IPS-20b (cell line): ENCODE measurements at regions not wholly inside any gene's neighbourhood (a gene's known extent, or its start where the extent isn't known, plus 50 kb on each side); places are given as distances from the start of the nearest gene placed in this dataset.

Source experiments
- H3K27ac ChIP-seq: one replicate; pipeline ENCODE4 v1.5.1; 2013; ENCODE audit warnings: low read length
- H3K27me3 ChIP-seq: 2 replicates; pipeline ENCODE4 v1.6.1; 2013; ENCODE audit warnings: mild to moderate bottlenecking, low read length, inconsistent platforms; ENCODE audit not compliant: insufficient read depth
- H3K36me3 ChIP-seq: 2 replicates; pipeline ENCODE4 v1.6.1; 2013; ENCODE audit warnings: low read depth, mild to moderate bottlenecking, inconsistent platforms, low read length, moderate library complexity; ENCODE audit not compliant: insufficient read depth
- H3K4me1 ChIP-seq: 2 replicates; pipeline ENCODE4 v1.6.1; 2013; ENCODE audit warnings: mild to moderate bottlenecking, control low read depth, inconsistent platforms, low read length, moderate library complexity; ENCODE audit not compliant: insufficient read depth
- H3K4me3 ChIP-seq: 2 replicates; pipeline ENCODE4 v1.5.1; 2013; ENCODE audit warnings: mild to moderate bottlenecking, low read length, inconsistent platforms
- H3K9ac ChIP-seq: 2 replicates; pipeline ENCODE4 v1.6.1; 2013; ENCODE audit warnings: low read depth, mild to moderate bottlenecking, inconsistent platforms, low read length, moderate library complexity
- H3K9me3 ChIP-seq: 2 replicates; pipeline ENCODE4 v1.6.1; 2013; ENCODE audit warnings: mild to moderate bottlenecking, low read depth, low read length, inconsistent platforms; ENCODE audit not compliant: insufficient read depth

GRCh38 chr12:28622406-28622805, 432.1 kb downstream of the CCDC91 start:
- H3K27ac ChIP-seq, result no peak overlapping the region
- no peak overlapping the region for H3K9ac ChIP-seq
- no peaks in the 10 kb centered on the region for H3K36me3 ChIP-seq
- H3K27me3 ChIP-seq, result no peaks in the 10 kb centered on the region
- no peak overlapping the region for H3K4me3 ChIP-seq
- H3K4me1 ChIP-seq, result no peaks in the 10 kb centered on the region
- no peaks in the 10 kb centered on the region for H3K9me3 ChIP-seq

GRCh38 chr12:28626504-28626903, 436.2 kb downstream of the CCDC91 start:
- Histone ChIP-seq H3K4me3 (no peak overlapping the region), H3K9ac (no peak overlapping the region), H3K4me1 (no peaks in the 10 kb centered on the region), H3K9me3 (no peaks in the 10 kb centered on the region), H3K36me3 (no peaks in the 10 kb centered on the region), H3K27ac (no peak overlapping the region), H3K27me3 (no peaks in the 10 kb centered on the region)

GRCh38 chr12:28629691-28630090, 439.4 kb downstream of the CCDC91 start:
- no peaks in the 10 kb centered on the region for H3K4me1 ChIP-seq

GRCh38 chr12:28631831-28632230, 441.6 kb downstream of the CCDC91 start:
- Histone ChIP-seq H3K36me3 (no peaks in the 10 kb centered on the region), H3K9me3 (no peaks in the 10 kb centered on the region), H3K9ac (no peak overlapping the region), H3K4me3 (no peak overlapping the region), H3K4me1 (no peaks in the 10 kb centered on the region), H3K27me3 (no peaks in the 10 kb centered on the region), H3K27ac (no peak overlapping the region)

More at GRCh38 chr12:28629691-28630090, 439.4 kb downstream of the CCDC91 start:
- no peaks in the 10 kb centered on the region for H3K9me3 ChIP-seq
- H3K9ac ChIP-seq, result no peak overlapping the region
- no peak overlapping the region for H3K4me3 ChIP-seq
- H3K36me3 ChIP-seq, result no peaks in the 10 kb centered on the region
- H3K27ac ChIP-seq, result no peak overlapping the region
- H3K27me3 ChIP-seq, result no peaks in the 10 kb centered on the region

- H3K36me3 ChIP-seq, result no peaks in the 10 kb centered on the region
- H3K27ac ChIP-seq, result no peak overlapping the region
- no peaks in the 10 kb centered on the region for H3K9me3 ChIP-seq
- H3K4me3 ChIP-seq, result no peak overlapping the region
- no peaks in the 10 kb centered on the region for H3K4me1 ChIP-seq
- no peak overlapping the region for H3K9ac ChIP-seq
- H3K27me3 ChIP-seq, result no peaks in the 10 kb centered on the region
These were observed 450.3 kb downstream of the CCDC91 start for GRCh38 chr12:28640519-28640918.

- Histone ChIP-seq H3K27me3 (no peaks in the 10 kb centered on the region), H3K4me3 (no peak overlapping the region), H3K4me1 (peaks cover 8% of the 10 kb centered on the region; the same call in 1 of the 2 replicates), H3K36me3 (no peaks in the 10 kb centered on the region), H3K27ac (no peak overlapping the region), H3K9me3 (no peaks in the 10 kb centered on the region), H3K9ac (no peak overlapping the region)
These were observed 455.2 kb downstream of the CCDC91 start for GRCh38 chr12:28645436-28645835.

- no peaks in the 10 kb centered on the region for H3K27me3 ChIP-seq
- no peaks in the 10 kb centered on the region for H3K36me3 ChIP-seq
- no peak overlapping the region for H3K4me3 ChIP-seq
- H3K27ac ChIP-seq, result no peak overlapping the region
- no peak overlapping the region for H3K9ac ChIP-seq
- H3K4me1 ChIP-seq, result peaks cover 8% of the 10 kb centered on the region; the same call in 1 of the 2 replicates
- no peaks in the 10 kb centered on the region for H3K9me3 ChIP-seq
These were observed 455.6 kb downstream of the CCDC91 start for GRCh38 chr12:28645891-28646290.

- Histone ChIP-seq H3K4me1 (peaks cover 8% of the 10 kb centered on the region; the same call in 1 of the 2 replicates), H3K9ac (no peak overlapping the region), H3K9me3 (0 out of 2 replicates have a peak, but pooled peaks cover 3% of the 10 kb centered on the region), H3K27ac (no peak overlapping the region), H3K27me3 (no peaks in the 10 kb centered on the region), H3K4me3 (no peak overlapping the region), H3K36me3 (no peaks in the 10 kb centered on the region)
These were observed 460.6 kb downstream of the CCDC91 start for GRCh38 chr12:28650906-28651305.

- Histone ChIP-seq H3K9ac (no peak overlapping the region), H3K9me3 (0 out of 2 replicates have a peak, but pooled peaks cover 3% of the 10 kb centered on the region), H3K36me3 (no peaks in the 10 kb centered on the region), H3K4me3 (no peak overlapping the region), H3K27ac (no peak overlapping the region), H3K4me1 (peaks cover 8% of the 10 kb centered on the region; the same call in 1 of the 2 replicates), H3K27me3 (no peaks in the 10 kb centered on the region)
These were observed 462.0 kb downstream of the CCDC91 start for GRCh38 chr12:28652239-28652638.

GRCh38 chr12:28681980-28682379, 467.1 kb upstream of the FAR2 start:
- Histone ChIP-seq H3K4me3 (no peak overlapping the region), H3K9me3 (no peaks in the 10 kb centered on the region), H3K9ac (no peak overlapping the region), H3K27me3 (no peaks in the 10 kb centered on the region), H3K27ac (no peak overlapping the region), H3K4me1 (peaks cover 8% of the 10 kb centered on the region; the same call in 1 of the 2 replicates), H3K36me3 (no peaks in the 10 kb centered on the region)

- Histone ChIP-seq H3K27ac (no peak overlapping the region), H3K36me3 (no peaks in the 10 kb centered on the region), H3K9ac (no peak overlapping the region), H3K4me3 (no peak overlapping the region), H3K4me1 (peaks cover 8% of the 10 kb centered on the region; the same call in 1 of the 2 replicates), H3K9me3 (no peaks in the 10 kb centered on the region), H3K27me3 (no peaks in the 10 kb centered on the region)
These were observed 465.7 kb upstream of the FAR2 start for GRCh38 chr12:28683366-28683765.

- H3K4me1 ChIP-seq, result no peaks in the 10 kb centered on the region
- no peaks in the 10 kb centered on the region for H3K36me3 ChIP-seq
- no peak overlapping the region for H3K4me3 ChIP-seq
- H3K27ac ChIP-seq, result no peak overlapping the region
- H3K9ac ChIP-seq, result no peak overlapping the region
- no peaks in the 10 kb centered on the region for H3K9me3 ChIP-seq
- no peaks in the 10 kb centered on the region for H3K27me3 ChIP-seq
These were observed 459.5 kb upstream of the FAR2 start for GRCh38 chr12:28689398-28690175.
